Right lobe of liver (tissue), 6 donors: ENCODE measurements at regions not wholly inside any gene's neighbourhood (a gene's known extent, or its start where the extent isn't known, plus 50 kb on each side); places are given as distances from the start of the nearest gene placed in this dataset.

ENCODE experiments used
- ATAC-seq, 4 donors: fragments of 200-7000 bp; cut with Tn5 transposase; one replicate each; pipeline ENCODE4 v1.9.1; 2020; ENCODE audit warnings: mild to moderate bottlenecking in 4 of 4, moderate library complexity in 4 of 4
- DNase-seq, 3 donors: peaks; one replicate each; pipeline ENCODE4 v3.0.0-alpha.2; 2020
- H3K27ac ChIP-seq, 3 donors: fragments of 200-600 bp; one replicate each; pipeline ENCODE4 v1.8.0; 2022
- H3K27me3 ChIP-seq, 2 donors: fragments of 200-600 bp; one replicate each; pipeline ENCODE4 v1.8.0; 2022
- H3K36me3 ChIP-seq, 4 donors: fragments of 200-600 bp; sonication (generic) in 1 of 4; one replicate each; pipeline versions ENCODE4 v1.5.1 to v1.8.0; 2017 to 2022; ENCODE audit warnings: control low read depth in 1 of 4
- H3K4me1 ChIP-seq, 4 donors: fragments of 200-600 bp; sonication (generic) in 1 of 4; one replicate each; pipeline versions ENCODE4 v1.5.1 to v1.8.0; 2017 to 2022; ENCODE audit warnings: control low read depth in 1 of 4
- H3K4me3 ChIP-seq, 3 donors: fragments of 200-600 bp; one replicate each; pipeline ENCODE4 v1.8.0; 2022
- H3K9me3 ChIP-seq, 4 donors: fragments of 200-600 bp; sonication (generic) in 1 of 4; one replicate each; pipeline versions ENCODE4 v1.5.1 to v1.8.0; 2017 to 2022; ENCODE audit warnings: control low read depth in 1 of 4
- POLR2A ChIP-seq: fragments of 450-650 bp; IDR thresholded peaks from one replicate; pipeline ENCODE4 v1.6.1; 2017; ENCODE audit warnings: antibody characterized with exemption, mild to moderate bottlenecking
- WGBS: methylation state at CpG from one replicate; pipeline ENCODE4 v1.1.6; 2018; ENCODE audit warnings: low coverage, low lambda C conversion rate; ENCODE audit not compliant: insufficient coverage; ENCODE audit errors: missing lambda C conversion rate; 5-methylcytosine and 5-hydroxymethylcytosine counted together
- intact Hi-C, 2 donors: fragments of 100-400 bp; cut with DNase I; formaldehyde crosslinking; loops; one replicate each; pipeline versions ENCODE4 v1.11.2 to v1.14.1; 2022
- TF ChIP-seq, protein P1 (sequence below), 4 donors: fragments of 200-600 bp in 3 of 4; fragments of 450-650 bp in 1 of 4; IDR thresholded peaks; one replicate each; pipeline versions ENCODE4 v1.5.1 to v1.8.0; 2016 to 2022; ENCODE audit warnings: antibody characterized with exemption in 4 of 4, mild to moderate bottlenecking in 2 of 4
- donor health status: DM: no; HTN: yes; CAD: no.
- donor health status: DM: no; HTN: no; CAD: no.
- donor health status: DM: no; HTN: no; CAD: no.
- donor health status: DM: no; HTN: yes; CAD: no.
- donor health status: DM: no; HTN: yes; CAD: no.

DNA sequence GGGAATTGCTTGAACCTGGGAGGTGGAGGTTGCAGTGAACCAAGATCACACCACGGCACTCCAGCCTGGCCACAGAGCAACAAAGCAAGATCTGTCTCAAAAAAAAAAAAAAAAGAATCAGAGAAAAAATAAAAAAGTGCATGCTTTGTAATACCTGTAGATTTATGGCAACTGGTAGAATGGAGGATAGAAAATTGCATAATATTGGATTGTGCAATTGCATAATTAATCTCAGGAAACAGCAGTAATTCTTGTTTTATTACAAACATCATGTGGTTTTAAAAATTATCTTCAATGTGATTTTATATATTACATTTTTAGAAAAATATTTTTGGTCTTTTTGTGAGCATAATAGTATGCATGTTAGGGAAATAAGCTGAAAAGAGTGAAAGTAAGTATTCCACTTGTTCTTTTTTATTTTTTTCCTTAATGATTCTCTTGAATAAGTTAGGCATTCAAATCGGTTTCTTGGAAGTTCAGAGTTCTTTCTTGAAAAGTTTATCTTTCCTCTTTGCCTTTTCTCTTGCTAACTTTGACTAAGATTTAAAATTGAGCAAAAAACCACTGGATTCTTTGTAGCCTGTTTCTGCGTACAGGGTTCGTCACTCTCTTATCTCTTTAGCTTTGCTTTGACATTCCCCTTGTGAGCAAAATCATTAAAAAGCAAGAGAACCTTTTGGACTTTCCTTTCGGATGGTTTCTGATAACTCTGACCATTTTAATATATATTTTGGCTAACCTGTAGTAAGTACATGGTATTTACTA, 127.5 kb upstream of the ADAMTS5 start:
- no peaks in the 10 kb centered on the region for H3K4me1 ChIP-seq
- 24% methylated on average over 5 of the region's 5 CpGs for WGBS
- no peaks in the 10 kb centered on the region for H3K36me3 ChIP-seq
- no peaks in the 10 kb centered on the region for H3K27me3 ChIP-seq
- intact Hi-C loops = no loop called here
- ATAC-seq (no peak), DNase-seq (no peak)
- TF ChIP-seq, protein P1, sequence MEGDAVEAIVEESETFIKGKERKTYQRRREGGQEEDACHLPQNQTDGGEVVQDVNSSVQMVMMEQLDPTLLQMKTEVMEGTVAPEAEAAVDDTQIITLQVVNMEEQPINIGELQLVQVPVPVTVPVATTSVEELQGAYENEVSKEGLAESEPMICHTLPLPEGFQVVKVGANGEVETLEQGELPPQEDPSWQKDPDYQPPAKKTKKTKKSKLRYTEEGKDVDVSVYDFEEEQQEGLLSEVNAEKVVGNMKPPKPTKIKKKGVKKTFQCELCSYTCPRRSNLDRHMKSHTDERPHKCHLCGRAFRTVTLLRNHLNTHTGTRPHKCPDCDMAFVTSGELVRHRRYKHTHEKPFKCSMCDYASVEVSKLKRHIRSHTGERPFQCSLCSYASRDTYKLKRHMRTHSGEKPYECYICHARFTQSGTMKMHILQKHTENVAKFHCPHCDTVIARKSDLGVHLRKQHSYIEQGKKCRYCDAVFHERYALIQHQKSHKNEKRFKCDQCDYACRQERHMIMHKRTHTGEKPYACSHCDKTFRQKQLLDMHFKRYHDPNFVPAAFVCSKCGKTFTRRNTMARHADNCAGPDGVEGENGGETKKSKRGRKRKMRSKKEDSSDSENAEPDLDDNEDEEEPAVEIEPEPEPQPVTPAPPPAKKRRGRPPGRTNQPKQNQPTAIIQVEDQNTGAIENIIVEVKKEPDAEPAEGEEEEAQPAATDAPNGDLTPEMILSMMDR (IDR thresholded peaks at IDR 0.05) = no peak
- H3K4me3 ChIP-seq = no peak overlapping the region
- H3K9me3 ChIP-seq = no peaks in the 10 kb centered on the region
- H3K27ac ChIP-seq = no peak overlapping the region

DNA sequence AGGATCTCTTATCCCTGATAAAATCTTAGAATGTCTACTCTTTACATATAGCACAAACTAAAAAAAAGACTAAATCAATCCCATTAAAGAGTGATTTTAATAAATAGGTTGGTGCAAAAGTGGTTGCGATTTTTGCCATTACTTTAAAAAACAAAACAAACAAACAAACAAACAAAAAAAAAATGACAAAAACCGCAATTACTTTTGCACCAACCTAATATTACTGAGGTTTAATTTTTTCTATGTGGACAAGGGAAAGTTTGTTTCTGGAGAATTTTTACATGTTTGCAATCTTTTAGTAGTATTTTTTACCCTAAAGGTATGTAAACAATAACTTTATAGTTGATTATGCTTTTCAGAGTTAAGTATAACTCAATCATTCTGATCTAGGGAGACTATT, 119.7 kb upstream of the ADAMTS5 start:
- Histone ChIP-seq H3K4me3 (no peak overlapping the region), H3K9me3 (no peaks in the 10 kb centered on the region), H3K4me1 (no peaks in the 10 kb centered on the region), H3K27me3 (no peaks in the 10 kb centered on the region), H3K27ac (no peak overlapping the region), H3K36me3 (no peaks in the 10 kb centered on the region)
- intact Hi-C loops = no loop called here
- DNase-seq = no peak
- no peak for ATAC-seq
- TF ChIP-seq, protein P1 (IDR thresholded peaks at IDR 0.05) = no peak
- TF ChIP-seq POLR2A = no peak
- WGBS = 72% methylated on average over 2 of the region's 2 CpGs

DNA sequence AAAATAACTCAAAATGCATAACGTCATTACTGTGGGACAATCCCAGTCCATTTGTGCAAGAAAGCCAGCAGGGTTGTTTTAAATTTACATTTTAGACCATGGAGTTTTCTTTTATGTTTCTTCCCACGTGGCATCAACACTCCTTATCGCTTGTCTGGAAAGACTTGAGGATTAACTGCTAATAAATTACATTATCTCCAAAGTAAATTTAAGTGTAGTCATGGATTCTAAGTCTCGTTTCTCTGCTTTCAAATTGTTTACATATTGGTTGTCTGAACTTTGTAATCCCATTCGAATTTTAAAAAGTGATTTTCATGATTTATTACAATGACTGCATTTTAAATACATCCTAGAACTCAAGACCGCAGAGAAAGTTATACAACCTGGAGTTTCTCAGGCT, 119.3 kb upstream of the ADAMTS5 start:
- H3K36me3 ChIP-seq = no peaks in the 10 kb centered on the region
- no peak for TF ChIP-seq POLR2A
- TF ChIP-seq, protein P1 (IDR thresholded peaks at IDR 0.05) = no peak
- ATAC-seq = no peak
- intact Hi-C loops = no loop called here
- no peak overlapping the region for H3K4me3 ChIP-seq
- DNase-seq = no peak
- no peaks in the 10 kb centered on the region for H3K9me3 ChIP-seq
- no peak overlapping the region for H3K27ac ChIP-seq
- H3K27me3 ChIP-seq = no peaks in the 10 kb centered on the region
- no peaks in the 10 kb centered on the region for H3K4me1 ChIP-seq
- 37% methylated on average over 6 of the region's 6 CpGs for WGBS

DNA sequence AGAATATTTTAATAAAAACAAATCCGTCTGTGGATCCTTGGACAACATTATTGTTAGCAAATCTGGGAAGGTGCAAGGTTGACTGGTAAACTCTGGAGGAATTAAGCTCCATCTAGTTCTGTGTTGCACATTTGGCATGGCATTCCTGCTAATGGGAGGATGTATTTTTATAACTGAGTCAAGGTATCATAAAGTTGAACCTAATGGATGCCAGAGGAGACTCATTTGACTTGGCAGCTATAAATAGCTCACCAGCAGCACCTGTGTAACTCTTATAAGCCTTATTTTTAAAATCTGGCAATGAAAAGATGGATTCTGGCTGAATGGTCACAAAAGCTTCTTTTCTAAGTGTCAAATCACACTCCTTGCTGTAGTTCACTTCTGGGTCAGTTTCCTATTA, 118.5 kb upstream of the ADAMTS5 start:
- no peak overlapping the region for H3K27ac ChIP-seq
- no peak for TF ChIP-seq POLR2A
- TF ChIP-seq, protein P1 (IDR thresholded peaks at IDR 0.05) = no peak
- no peaks in the 10 kb centered on the region for H3K4me1 ChIP-seq
- DNase-seq (no peak), ATAC-seq (no peak)
- WGBS = 100% methylated on average over 1 of the region's 1 CpG
- no peak overlapping the region for H3K4me3 ChIP-seq
- H3K27me3 ChIP-seq = no peaks in the 10 kb centered on the region
- intact Hi-C loops = no loop called here
- H3K9me3 ChIP-seq = no peaks in the 10 kb centered on the region
- no peaks in the 10 kb centered on the region for H3K36me3 ChIP-seq
